AG08395 (cell line): ENCODE measurements at regions not wholly inside any gene's neighbourhood (a gene's known extent, or its start where the extent isn't known, plus 50 kb on each side); places are given as distances from the start of the nearest gene placed in this dataset.
A peak's percentile ranks its signal among the peaks of the same experiment; 100 is the strongest.
"Not testable (repeated sequence)": the region's sequence is repeated elsewhere in the genome, so short reads cannot be mapped to it uniquely, and the experiment has no call there.

ENCODE experiments used
- DNase-seq: peaks from one replicate; pipeline ENCODE4 v3.0.0; 2012; ENCODE audit warnings: mixed read lengths, low spot score

DNA sequence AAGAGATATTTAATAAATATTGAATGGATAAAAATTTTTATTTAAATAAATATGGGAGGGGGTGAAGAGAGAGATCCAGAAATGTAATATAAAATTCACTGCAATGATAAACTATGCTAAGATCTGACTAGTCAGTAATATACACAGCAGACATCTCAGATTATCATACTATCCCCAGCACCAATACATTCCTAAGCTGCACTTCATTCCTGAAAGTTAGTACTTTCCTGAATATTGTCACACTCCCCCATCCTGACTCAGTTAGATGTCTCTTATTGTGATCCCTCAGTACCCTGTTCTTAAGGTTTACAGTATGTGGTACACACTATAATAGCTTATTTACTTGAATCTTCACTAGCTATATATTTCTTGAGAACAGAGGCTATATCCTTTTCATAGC lies 88.3 kb upstream of the KCNQ5 start:
- DNase-seq: peak; percentile 15

DNA sequence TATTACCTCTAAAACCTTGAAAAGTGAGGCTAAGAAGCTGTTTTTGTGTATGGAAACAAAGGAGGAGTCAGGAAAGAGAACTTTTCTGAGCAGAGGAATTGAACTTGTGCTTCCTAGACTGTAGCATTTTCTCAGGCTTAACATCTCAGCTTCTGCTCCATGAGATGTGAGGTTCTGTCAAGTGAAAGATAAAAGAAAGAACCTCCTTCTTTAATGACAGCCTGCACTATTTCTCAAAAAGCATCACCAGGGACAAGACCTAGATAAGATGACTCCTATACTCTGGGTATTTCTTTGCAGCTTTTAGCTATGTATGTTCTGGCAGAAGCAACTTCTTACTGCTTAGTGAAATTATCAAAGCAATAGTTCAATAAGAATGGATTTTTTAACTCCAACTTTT lies 87.6 kb upstream of the KCNQ5 start:
- DNase-seq: no peak

DNA sequence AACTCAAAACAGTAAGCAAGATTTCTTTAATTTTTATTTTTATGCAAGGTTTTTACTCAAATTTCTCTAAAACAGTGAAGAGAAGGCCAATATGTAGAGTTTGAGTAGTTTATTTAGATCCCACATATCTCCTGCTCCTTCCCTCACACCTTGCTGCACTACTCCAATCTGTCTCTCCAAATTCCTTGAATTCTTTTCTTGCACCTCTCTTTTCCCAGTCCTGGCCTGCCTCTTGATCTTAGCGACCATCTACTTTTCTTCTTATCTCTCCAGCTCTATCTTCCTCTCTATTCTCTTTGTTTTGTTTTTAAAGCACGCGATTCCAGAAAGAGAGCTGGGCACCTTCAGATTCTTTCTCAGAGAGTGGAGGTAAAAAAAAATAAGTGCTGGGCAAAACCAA lies 86.7 kb upstream of the KCNQ5 start:
- no peak for DNase-seq

DNA sequence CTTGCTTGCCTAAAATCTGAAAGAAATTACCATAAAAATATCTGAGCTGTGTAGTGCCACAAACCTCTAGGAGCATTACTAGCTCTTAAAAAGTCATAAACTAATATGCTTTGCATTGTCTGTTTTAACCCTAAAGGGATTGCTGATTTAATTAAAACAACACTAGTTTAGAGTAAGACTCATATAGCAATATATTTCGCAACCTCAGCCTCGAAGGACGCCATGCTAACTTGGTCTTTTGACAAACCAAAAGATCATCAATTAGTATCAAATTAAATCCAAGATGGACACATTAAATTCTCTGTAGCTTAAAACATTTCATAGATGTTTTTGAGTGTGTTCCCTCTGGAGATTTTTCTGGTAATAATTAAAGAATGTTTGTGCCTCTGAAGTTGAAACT lies 74.8 kb upstream of the KCNQ5 start:
- no peak for DNase-seq

DNA sequence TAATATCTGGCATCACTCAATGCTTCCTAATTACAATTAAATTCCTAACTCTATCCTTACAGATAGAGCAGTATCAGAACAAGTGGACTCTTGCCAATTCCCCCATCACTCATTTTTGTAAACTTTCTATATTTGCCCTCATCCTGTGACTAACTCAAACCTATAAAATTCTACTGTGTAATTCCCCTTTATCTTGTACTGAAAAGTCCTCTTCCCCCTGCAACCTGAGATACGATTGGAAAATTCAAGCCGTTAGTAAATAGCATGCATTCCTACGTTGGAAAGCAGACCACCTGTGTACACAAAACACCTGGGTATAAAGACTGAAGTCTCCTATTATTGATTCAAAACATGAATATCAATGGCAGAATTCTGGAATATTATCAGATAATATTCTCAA lies 70.4 kb upstream of the KCNQ5 start:
- no peak for DNase-seq

DNA sequence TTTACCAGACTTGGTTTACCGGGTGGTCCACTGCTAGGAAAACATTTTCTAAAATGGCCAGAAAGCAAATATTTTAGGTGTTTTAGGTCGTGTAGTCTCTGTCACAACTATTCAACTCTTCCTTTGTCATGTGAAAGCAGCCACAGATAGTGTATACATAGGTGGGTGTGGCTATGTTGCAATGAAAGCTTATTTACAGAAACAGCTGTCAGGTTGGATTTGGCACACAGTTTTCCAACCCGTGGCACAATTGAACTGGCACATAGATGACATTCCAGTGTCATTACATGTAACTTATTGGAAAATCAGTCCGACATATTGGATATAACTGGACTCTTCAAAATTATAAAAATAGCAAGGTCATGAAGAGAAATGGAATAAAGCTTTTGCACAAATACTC lies 68.9 kb upstream of the KCNQ5 start:
- peak; percentile 17 for DNase-seq

DNA sequence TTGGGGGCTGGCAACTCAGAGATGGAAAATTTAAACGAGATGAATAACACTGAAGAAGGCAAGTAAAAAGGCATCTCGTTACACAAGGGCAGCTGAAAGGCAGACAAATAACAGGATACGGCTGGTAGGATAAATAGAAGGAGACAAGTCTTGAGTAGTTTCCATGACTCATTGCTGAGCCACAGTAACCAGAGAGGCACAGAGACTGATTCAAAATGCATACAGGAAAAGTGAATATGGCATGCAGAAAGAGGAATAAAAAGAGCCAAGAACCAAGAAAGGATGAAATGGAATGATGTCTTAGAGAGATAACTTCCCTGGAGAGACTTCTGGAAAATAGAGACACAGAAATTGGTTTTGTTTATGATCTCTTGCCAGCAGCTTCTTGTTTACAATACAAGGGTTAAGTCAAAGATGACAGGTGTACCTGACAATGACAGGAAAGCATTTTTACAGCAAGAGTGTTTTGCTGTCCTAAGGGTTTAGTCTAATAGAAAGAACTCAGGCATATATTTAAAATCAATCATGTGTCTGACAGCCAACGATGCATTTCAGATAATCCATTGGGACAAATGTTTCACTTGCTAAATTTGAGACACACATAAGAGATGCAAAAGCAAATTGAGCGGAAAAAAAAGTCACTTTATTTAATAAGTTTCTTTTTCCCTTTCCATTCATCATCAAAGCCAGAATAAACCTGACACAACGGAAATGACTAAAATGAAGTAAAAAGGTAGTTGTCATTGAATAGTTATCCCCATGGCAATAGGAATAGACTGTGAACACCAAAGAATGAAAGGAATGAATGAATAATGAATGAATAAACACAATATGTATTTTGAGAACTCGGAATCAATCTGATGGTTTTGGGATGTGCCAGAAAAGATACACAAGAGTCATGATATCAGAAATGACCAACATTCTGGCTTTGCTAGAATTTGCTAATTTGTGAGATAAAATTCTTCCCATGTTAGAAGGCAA lies 68.0 kb upstream of the KCNQ5 start:
- peak; percentile 71 for DNase-seq

DNA sequence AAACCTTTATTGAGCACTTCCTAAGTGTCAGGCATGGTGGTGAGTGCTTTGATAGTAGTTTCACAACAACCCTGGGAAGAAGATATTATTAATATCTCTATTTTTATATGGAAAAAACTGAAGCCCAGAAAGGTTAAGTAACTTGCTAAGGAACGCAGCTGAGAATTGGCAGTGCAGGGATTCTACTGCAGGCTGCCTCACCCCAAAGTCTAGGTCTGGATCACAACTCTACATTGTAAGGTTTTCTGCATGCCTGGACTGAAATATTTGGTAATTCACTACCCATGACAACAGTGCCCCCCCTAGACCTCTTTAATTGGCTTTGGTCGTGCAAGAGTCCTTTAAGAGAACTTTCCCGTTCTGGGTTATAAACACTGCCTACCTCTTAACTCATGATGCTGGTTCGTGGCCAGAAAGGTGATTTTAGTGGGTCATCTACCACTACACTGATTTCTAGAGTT lies 67.1 kb upstream of the KCNQ5 start:
- DNase-seq: peak; percentile 9

DNA sequence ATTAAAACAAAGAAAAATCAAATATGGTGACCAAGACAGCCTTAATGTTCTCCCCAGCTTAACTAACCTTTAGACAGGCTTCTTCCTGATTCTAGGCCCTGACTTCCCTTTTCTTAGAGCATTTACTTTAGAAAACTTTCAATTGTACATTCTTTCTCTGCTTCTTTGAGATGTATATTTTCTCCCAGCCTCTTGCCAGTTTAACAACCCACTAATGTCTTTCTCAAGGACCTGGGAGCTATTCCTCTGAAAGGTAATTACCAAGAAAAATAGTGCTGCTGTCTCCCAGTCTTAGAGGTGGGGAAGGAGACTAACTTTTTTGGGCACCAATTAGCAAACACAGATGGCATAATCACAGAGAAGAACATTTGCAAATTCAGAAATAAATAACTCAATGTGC lies 62.8 kb upstream of the KCNQ5 start:
- DNase-seq: no peak

DNA sequence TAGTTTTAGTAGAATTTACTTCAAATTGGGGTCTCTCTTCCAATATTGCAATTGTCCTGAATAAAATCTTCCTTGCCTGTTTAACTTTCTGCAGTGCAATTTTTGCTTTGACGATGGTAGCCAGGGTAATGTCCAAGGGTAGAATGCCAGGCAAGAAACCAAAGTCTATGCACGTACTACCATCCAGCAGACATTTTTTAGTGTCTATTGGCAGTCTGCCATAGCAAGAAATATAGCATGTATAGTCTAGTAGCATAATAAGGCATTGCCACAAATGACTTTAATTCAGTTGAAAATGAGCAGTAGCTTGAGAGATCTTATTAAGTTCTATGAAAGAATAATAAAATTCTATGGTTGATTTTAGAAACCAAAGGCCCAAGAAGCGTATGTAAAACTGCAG lies 62.3 kb upstream of the KCNQ5 start:
- DNase-seq: no peak

DNA sequence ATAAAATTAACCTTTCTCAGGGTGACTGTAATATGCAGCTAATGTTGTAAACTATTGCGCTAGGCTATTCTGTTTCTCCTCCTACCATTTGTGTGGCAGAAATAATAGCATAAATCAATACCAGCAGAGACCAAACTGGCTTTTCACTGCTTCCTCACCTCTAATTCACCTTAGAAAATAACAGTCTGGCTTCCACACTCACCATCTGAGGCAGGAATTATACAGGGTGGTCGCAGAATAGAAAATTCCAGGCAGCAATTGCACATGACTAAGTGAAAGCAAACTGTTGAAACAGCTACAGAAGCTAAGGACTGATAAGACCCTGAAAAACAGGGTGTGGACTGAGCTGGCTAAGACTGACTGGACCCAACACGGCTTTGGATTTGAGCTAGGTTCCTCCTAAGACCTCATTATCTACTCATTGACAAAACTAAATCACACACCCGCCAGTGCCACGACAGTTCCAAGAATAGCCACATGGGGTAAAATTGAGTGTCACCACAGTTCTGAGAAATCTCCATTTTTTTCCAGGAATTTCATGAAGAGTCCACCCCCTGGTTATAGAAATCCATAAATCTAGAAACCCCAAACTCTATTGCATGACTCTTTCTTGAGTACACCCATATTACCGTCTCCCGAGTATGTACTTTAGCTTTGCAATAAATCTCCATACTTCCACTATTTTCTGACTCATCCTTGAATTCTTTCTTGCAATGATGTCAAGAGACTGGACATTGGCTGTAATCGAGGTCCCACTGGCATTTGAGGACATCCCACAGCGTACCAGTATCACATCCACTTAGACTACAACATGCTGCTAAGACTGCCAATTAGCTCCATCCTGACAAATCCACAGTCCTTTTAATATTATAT lies 60.9 kb upstream of the KCNQ5 start:
- DNase-seq: peak; percentile 38

DNA sequence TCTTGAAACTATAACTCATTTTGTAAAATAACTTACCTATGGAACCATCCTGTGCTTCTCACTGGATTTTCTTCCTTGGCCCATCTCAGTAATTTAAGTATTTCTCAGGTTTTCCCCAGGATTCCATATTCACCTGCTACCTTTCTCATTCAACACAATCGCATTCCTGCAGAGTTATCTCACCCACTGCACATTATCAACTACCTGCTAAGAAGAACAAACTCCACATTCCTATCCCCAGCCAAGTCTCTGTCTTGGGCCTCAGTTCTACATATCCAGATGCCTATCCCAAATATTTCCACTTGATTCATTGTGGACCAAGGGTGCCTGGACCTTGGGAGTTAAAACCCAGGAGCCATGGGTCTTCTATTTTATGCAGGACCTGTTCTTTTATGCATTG lies 60.2 kb upstream of the KCNQ5 start:
- no peak for DNase-seq

DNA sequence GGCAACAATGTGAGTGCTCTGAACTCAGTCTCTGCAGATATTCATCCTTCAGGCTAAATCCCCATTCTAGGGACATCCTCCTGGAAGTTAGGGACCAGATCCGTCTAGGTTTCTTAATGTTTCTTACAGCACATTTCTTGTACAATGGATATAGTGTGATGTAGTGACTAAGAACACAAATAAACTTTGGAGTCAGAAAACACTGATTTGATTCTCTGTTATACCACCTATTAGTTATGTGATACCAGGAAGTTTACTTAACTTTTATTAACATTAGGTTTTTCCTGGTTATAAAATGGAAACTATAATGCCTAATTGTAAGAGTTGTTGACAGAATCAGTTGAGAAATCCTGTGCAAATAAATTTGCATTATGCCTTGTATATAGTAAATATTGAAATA lies 57.6 kb upstream of the KCNQ5 start:
- DNase-seq: no peak

DNA sequence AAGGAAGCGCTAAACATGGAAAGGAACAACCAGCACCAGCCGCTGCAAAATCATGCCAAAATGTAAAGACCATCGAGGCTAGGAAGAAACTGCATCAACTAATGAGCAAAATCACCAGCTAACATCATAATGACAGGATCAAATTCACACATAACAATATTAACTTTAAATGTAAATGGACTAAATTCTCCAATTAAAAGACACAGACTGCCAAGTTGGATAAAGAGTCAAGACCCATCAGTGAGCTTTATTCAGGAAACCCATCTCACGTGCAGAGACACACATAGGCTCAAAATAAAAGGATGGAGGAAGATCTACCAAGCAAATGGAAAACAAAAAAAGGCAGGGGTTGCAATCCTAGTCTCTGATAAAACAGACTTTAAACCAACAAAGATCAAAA lies 49.9 kb upstream of the KCNQ5 start:
- not testable (repeated sequence) for DNase-seq
